DND-41 (cell line): ENCODE measurements at regions not wholly inside any gene's neighbourhood (a gene's known extent, or its start where the extent isn't known, plus 50 kb on each side); places are given as distances from the start of the nearest gene placed in this dataset.

Experiments
- CTCF ChIP-seq: IDR thresholded peaks from 2 replicates; pipeline ENCODE4 v1.5.1; 2012; ENCODE audit warnings: borderline replicate concordance, low read length, moderate library complexity, mild to moderate bottlenecking; ENCODE audit not compliant: poor library complexity, severe bottlenecking; ENCODE audit errors: extremely low read depth
- EZH2 ChIP-seq: IDR thresholded peaks from 3 replicates; pipeline ENCODE4 v1.6.1; 2012; ENCODE audit warnings: borderline replicate concordance, low read depth, mild to moderate bottlenecking, moderate library complexity, low read length, inconsistent platforms; ENCODE audit not compliant: severe bottlenecking

- TF ChIP-seq EZH2 (no peak), CTCF (no peak)
These were observed 341.3 kb upstream of the RARB start for GRCh38 chr3:25086721-25087120.
